GM12878 (cell line): ENCODE measurements at regions not wholly inside any gene's neighbourhood (a gene's known extent, or its start where the extent isn't known, plus 50 kb on each side); places are given as distances from the start of the nearest gene placed in this dataset.

ENCODE experiments used
- BMI1 ChIP-seq: fragments of 450-650 bp; IDR thresholded peaks from 2 replicates; pipeline ENCODE4 v1.6.1; 2016; ENCODE audit warnings: mild to moderate bottlenecking, moderate library complexity, borderline replicate concordance
- BRCA1 ChIP-seq: IDR thresholded peaks from 2 replicates; pipeline ENCODE4 v1.6.1; 2011; ENCODE audit warnings: low read depth, low read length, improper control_type of control experiment
- CREM ChIP-seq: IDR thresholded peaks from 2 replicates; pipeline ENCODE4 v1.6.1; 2014; ENCODE audit warnings: antibody characterized with exemption, low read depth
- DPF2 ChIP-seq: fragments of 450-650 bp; IDR thresholded peaks from 2 replicates; pipeline ENCODE4 v1.6.1; 2017; ENCODE audit warnings: mild to moderate bottlenecking
- E2F4 ChIP-seq: IDR thresholded peaks from 2 replicates; pipeline ENCODE4 v1.6.1; 2012; ENCODE audit warnings: low read depth, low read length, improper control_type of control experiment
- E4F1 ChIP-seq: fragments of 450-650 bp; IDR thresholded peaks from 2 replicates; pipeline ENCODE4 v1.6.1; 2018; ENCODE audit warnings: borderline replicate concordance, mild to moderate bottlenecking; ENCODE audit not compliant: partially characterized antibody
- EGR1 ChIP-seq, 2 experiments: IDR thresholded peaks; 1 replicate in 1 of 2; 2 replicates in 1 of 2; pipeline ENCODE4 v1.6.1; 2011 to 2012; ENCODE audit warnings: low read depth in 2 of 2, low read length in 2 of 2, borderline replicate concordance in 1 of 2, mild to moderate bottlenecking in 1 of 2, moderate library complexity in 1 of 2
- ELK1 ChIP-seq: IDR thresholded peaks from 2 replicates; pipeline ENCODE4 v1.6.1; 2012; ENCODE audit warnings: low read depth, low read length, improper control_type of control experiment
- FOXK2 ChIP-seq: fragments of 450-650 bp; IDR thresholded peaks from 2 replicates; pipeline ENCODE4 v1.6.1; 2017; ENCODE audit warnings: mild to moderate bottlenecking, moderate library complexity
- IKZF1 ChIP-seq: fragments of 450-650 bp; conservative IDR thresholded peaks from 2 replicates; pipeline ENCODE4 v1.6.1; 2017; ENCODE audit warnings: antibody characterized with exemption, mild to moderate bottlenecking
- JUND ChIP-seq: IDR thresholded peaks from 2 replicates; pipeline ENCODE4 v1.6.1; 2012; ENCODE audit warnings: low read depth, mild to moderate bottlenecking, low read length, improper control_type of control experiment, moderate library complexity
- MEF2A ChIP-seq: IDR thresholded peaks from 2 replicates; pipeline ENCODE4 v1.6.1; 2011; ENCODE audit warnings: low read depth, mild to moderate bottlenecking, low read length, moderate library complexity; ENCODE audit not compliant: insufficient read depth
- MLLT1 ChIP-seq: fragments of 450-650 bp; IDR thresholded peaks from 2 replicates; pipeline ENCODE4 v1.6.1; 2016; ENCODE audit warnings: mild to moderate bottlenecking
- MTA2 ChIP-seq: fragments of 450-650 bp; IDR thresholded peaks from 2 replicates; pipeline ENCODE4 v1.6.1; 2016; ENCODE audit warnings: low read depth, mild to moderate bottlenecking, moderate library complexity
- MYC ChIP-seq: IDR thresholded peaks from 2 replicates; pipeline ENCODE4 v1.6.1; 2011; ENCODE audit warnings: mild to moderate bottlenecking, low read length, moderate library complexity, inconsistent platforms; ENCODE audit not compliant: insufficient read depth, insufficient replicate concordance, insufficient read length, severe bottlenecking
- NRF1 ChIP-seq: conservative IDR thresholded peaks from 2 replicates; pipeline ENCODE4 v1.6.1; 2011; ENCODE audit warnings: mild to moderate bottlenecking, low read depth, low read length, improper control_type of control experiment
- POLR2A ChIP-seq: IDR thresholded peaks from 2 replicates; pipeline ENCODE4 v1.6.1; 2011; ENCODE audit warnings: low read depth, mild to moderate bottlenecking, low read length
- SKIL ChIP-seq: fragments of 450-650 bp; IDR thresholded peaks from 2 replicates; pipeline ENCODE4 v1.6.1; 2017; ENCODE audit warnings: mild to moderate bottlenecking, low read depth, inconsistent platforms; ENCODE audit not compliant: poor library complexity, severe bottlenecking
- SMAD5 ChIP-seq: IDR thresholded peaks from 2 replicates; pipeline ENCODE4 v1.6.1; 2016; ENCODE audit warnings: antibody characterized with exemption, low read depth
- SPI1 ChIP-seq: IDR thresholded peaks from 2 replicates; pipeline ENCODE4 v1.6.1; 2011; ENCODE audit warnings: low read depth, mild to moderate bottlenecking, low read length, moderate library complexity, borderline replicate concordance; ENCODE audit not compliant: insufficient read depth
- SREBF1 ChIP-seq: IDR thresholded peaks from 2 replicates; pipeline ENCODE4 v1.6.1; 2012; ENCODE audit warnings: mild to moderate bottlenecking, low read length
- SREBF2 ChIP-seq: IDR thresholded peaks from 2 replicates; pipeline ENCODE4 v1.6.1; 2012; ENCODE audit warnings: mild to moderate bottlenecking, low read length
- TBL1XR1 ChIP-seq: IDR thresholded peaks from 2 replicates; pipeline ENCODE4 v1.6.1; 2012; ENCODE audit warnings: low read depth, low read length, improper control_type of control experiment
- YY1 ChIP-seq: IDR thresholded peaks from 2 replicates; pipeline ENCODE4 v1.6.1; 2011; ENCODE audit warnings: low read depth, mild to moderate bottlenecking, low read length

- no peak for TF ChIP-seq MYC
- no peak for TF ChIP-seq E2F4
- TF ChIP-seq BMI1, result peak; percentile 46; the same call in 1 of the 2 replicates
- TF ChIP-seq YY1, result no peak
- TF ChIP-seq DPF2, result peak; percentile 44; the same call in 1 of the 2 replicates
- TF ChIP-seq SPI1, result peak; percentile 50; the same call in 1 of the 2 replicates
- no peak for TF ChIP-seq EGR1 (IDR thresholded peaks at IDR 0.05; ENCODE audit: borderline replicate concordance in 1 of 2, low read depth in 2 of 2, low read length in 2 of 2)
- no peak for TF ChIP-seq ELK1
- no peak for TF ChIP-seq SKIL
- TF ChIP-seq TBL1XR1, result no peak
- no peak for TF ChIP-seq SREBF1
- TF ChIP-seq POLR2A, result no peak
- 0 out of 2 replicates have a peak, but pooled peaks have one; percentile 24 for TF ChIP-seq IKZF1
- TF ChIP-seq JUND, result no peak
- no peak for TF ChIP-seq E4F1
- TF ChIP-seq NRF1, result no peak
- no peak for TF ChIP-seq SREBF2
- no peak for TF ChIP-seq BRCA1
- no peak for TF ChIP-seq CREM
- TF ChIP-seq FOXK2, result no peak
- no peak for TF ChIP-seq MEF2A
- peak; percentile 89 for TF ChIP-seq MTA2
- TF ChIP-seq SMAD5, result no peak
- no peak for TF ChIP-seq MLLT1
Observed at GRCh38 chr4:35325908-35326453, 918.3 kb downstream of the ARAP2 start (continued).
